Esophagus muscularis mucosa (tissue), 4 donors: ENCODE measurements at regions not wholly inside any gene's neighbourhood (a gene's known extent, or its start where the extent isn't known, plus 50 kb on each side); places are given as distances from the start of the nearest gene placed in this dataset.

Experiments
- DNase-seq: peaks from one replicate; pipeline ENCODE4 v3.0.0-alpha.2; 2017; ENCODE audit errors: extremely low spot score
- H3K27ac ChIP-seq, 4 donors: fragments of 200-600 bp; sonication (generic); replicated peaks in 1 of 4; 1 replicate in 3 of 4; 2 replicates in 1 of 4; pipeline ENCODE4 v1.5.1; 2016 to 2019; ENCODE audit warnings: mild to moderate bottlenecking in 1 of 4
- H3K27me3 ChIP-seq, 4 donors: fragments of 200-600 bp; sonication (generic); one replicate each; pipeline versions ENCODE4 v1.5.1 to v1.6.0; 2016 to 2019
- H3K36me3 ChIP-seq, 4 donors: fragments of 200-600 bp; sonication (generic); one replicate each; pipeline ENCODE4 v1.5.1; 2016 to 2019
- H3K4me1 ChIP-seq, 4 donors: fragments of 200-600 bp; sonication (generic); one replicate each; pipeline ENCODE4 v1.5.1; 2016 to 2019
- H3K4me3 ChIP-seq, 4 donors: fragments of 200-600 bp; sonication (generic); 1 replicate in 2 of 4; 2 replicates in 2 of 4; pipeline ENCODE4 v1.5.1; 2016 to 2019; ENCODE audit warnings: mild to moderate bottlenecking in 4 of 4, moderate library complexity in 1 of 4
- H3K9me3 ChIP-seq, 4 donors: fragments of 200-600 bp; sonication (generic); 1 replicate in 3 of 4; 2 replicates in 1 of 4; pipeline ENCODE4 v1.5.1; 2016 to 2019
- EP300 ChIP-seq: sonication (generic); formaldehyde crosslinking; IDR thresholded peaks from one replicate; pipeline ENCODE4 v1.6.1; 2017; ENCODE audit warnings: antibody characterized with exemption
- POLR2A ChIP-seq: fragments of 450-650 bp; IDR thresholded peaks from one replicate; pipeline ENCODE4 v1.6.1; 2017; ENCODE audit warnings: antibody characterized with exemption, moderate library complexity, mild to moderate bottlenecking, low read depth
- POLR2AphosphoS5 ChIP-seq, 2 donors: sonication (generic); formaldehyde crosslinking; IDR thresholded peaks; one replicate each; pipeline ENCODE4 v1.6.1; 2017; ENCODE audit warnings: antibody characterized with exemption in 2 of 2
- WGBS: methylation state at CpG from one replicate; pipeline ENCODE4 v1.1.5; 2018; 5-methylcytosine and 5-hydroxymethylcytosine counted together
- intact Hi-C: fragments of 100-400 bp; cut with DNase I; formaldehyde crosslinking; loops from one replicate; pipeline ENCODE4 v1.15.1; 2023
- TF ChIP-seq, protein P1 (sequence below), 3 experiments: fragments of 200-600 bp in 2 of 3; fragments of 450-650 bp in 1 of 3; sonication (generic) in 2 of 3; IDR thresholded peaks; one replicate each; pipeline ENCODE4 v1.5.1; 2017 to 2019; ENCODE audit warnings: antibody characterized with exemption in 3 of 3, mild to moderate bottlenecking in 2 of 3, moderate library complexity in 1 of 3

DNA sequence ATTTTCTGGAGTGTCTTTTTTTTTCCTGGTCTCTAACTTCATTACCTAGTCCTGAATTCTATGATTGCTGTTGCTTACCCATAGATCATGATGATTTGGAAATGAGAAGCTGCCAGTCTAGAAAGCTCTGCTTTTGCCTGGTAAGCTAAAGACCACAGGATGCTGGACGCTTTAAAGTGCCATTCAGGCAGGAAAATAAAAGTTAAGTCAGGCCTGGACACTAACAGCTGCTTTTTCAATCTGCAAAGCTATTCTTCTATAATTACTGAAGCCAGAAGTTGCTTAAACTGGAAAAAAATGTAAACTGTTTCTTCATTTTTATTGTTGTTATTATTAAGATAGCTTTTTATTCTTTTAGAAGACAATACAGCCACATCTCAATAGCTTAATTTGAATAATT lies 129.8 kb upstream of the SPACA1 start:
- no peaks in the 10 kb centered on the region for H3K4me1 ChIP-seq

DNA sequence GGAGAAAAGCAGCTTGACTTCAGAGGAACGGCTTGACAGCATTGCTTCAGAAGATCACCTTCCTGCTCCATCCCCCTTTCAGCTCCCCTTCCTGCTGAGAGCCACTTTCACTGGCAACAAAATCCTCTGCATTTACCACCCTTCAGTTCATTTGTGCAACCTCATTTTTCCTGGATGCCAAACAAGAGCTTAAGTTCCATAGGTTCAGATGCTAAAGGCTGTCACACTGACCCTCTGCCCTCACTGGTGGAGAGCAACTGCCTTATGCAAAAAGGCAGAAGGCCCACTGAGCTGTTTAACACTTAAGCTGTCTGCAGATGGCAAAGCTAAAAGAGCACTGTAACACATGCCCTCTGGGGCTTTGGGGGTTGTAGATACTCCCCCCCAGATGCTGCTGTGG lies 131.2 kb upstream of the SPACA1 start:
- no peaks in the 10 kb centered on the region for H3K4me1 ChIP-seq
- intact Hi-C loops, result no loop called here
- 100% methylated on average over 1 of the region's 1 CpG for WGBS
- H3K27me3 ChIP-seq, result no peaks in the 10 kb centered on the region
- DNase-seq, result no peak
- H3K4me3 ChIP-seq, result no peak overlapping the region
- H3K9me3 ChIP-seq, result peaks cover 0 to 5% (median 0%) of the 10 kb centered on the region in 4 donors
- TF ChIP-seq POLR2AphosphoS5 (IDR thresholded peaks at IDR 0.05) (no peak), POLR2A (no peak), EP300 (no peak)
- TF ChIP-seq, protein P1, sequence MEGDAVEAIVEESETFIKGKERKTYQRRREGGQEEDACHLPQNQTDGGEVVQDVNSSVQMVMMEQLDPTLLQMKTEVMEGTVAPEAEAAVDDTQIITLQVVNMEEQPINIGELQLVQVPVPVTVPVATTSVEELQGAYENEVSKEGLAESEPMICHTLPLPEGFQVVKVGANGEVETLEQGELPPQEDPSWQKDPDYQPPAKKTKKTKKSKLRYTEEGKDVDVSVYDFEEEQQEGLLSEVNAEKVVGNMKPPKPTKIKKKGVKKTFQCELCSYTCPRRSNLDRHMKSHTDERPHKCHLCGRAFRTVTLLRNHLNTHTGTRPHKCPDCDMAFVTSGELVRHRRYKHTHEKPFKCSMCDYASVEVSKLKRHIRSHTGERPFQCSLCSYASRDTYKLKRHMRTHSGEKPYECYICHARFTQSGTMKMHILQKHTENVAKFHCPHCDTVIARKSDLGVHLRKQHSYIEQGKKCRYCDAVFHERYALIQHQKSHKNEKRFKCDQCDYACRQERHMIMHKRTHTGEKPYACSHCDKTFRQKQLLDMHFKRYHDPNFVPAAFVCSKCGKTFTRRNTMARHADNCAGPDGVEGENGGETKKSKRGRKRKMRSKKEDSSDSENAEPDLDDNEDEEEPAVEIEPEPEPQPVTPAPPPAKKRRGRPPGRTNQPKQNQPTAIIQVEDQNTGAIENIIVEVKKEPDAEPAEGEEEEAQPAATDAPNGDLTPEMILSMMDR (IDR thresholded peaks at IDR 0.05), result no peak
- no peaks in the 10 kb centered on the region for H3K36me3 ChIP-seq
- H3K27ac ChIP-seq, result no peak overlapping the region

More for the DNA sequence above, 129.8 kb upstream of the SPACA1 start:
- 69% methylated on average over 1 of the region's 1 CpG for whole genome bisulfite sequencing
- DNase-seq, result no peak
- H3K27me3 ChIP-seq, result no peaks in the 10 kb centered on the region
- H3K27ac ChIP-seq, result no peak overlapping the region
- TF ChIP-seq EP300 (no peak), POLR2AphosphoS5 (IDR thresholded peaks at IDR 0.05) (no peak), POLR2A (no peak)
- TF ChIP-seq, protein P1 (IDR thresholded peaks at IDR 0.05), result no peak
- peaks cover 0 to 5% (median 0%) of the 10 kb centered on the region in 4 donors for H3K9me3 ChIP-seq
- intact Hi-C loops, result no loop called here
- no peak overlapping the region for H3K4me3 ChIP-seq
- H3K36me3 ChIP-seq, result no peaks in the 10 kb centered on the region

DNA sequence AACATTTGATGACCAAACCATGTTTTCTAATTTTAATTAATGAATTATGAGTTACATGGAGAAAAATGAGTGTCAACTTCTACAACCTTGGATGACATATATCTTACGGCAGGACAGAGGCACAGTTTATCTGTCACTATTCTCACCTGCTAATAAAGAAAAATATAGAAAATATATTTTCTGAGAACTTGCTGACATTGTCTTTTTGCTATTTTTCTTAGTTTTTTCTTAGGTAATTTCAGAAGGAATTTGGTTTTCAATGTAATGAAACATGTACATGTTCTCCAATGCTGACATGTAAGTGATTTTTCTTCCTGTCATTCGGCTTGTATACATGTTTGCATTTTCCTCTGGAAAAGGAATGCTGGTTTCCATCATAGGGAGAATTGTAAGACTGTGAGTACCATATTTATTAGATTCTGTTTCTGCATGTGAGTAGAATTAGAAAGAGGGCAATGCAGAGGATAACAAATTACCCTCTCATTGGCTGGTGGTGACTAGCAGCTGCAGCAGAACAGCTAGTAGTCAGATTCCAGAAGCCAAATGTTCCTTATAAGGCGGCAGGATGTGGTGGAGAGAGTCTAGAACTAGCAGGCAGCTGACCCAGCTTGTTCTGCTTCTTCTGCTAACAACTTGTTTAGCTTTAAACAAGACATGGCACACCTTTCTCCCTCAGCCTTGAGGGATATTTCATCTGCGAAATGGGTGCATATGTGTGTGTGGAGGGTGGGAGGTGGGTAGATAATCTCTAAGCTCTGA lies 132.8 kb upstream of the SPACA1 start:
- no peak overlapping the region for H3K27ac ChIP-seq
- H3K36me3 ChIP-seq, result no peaks in the 10 kb centered on the region
- no peaks in the 10 kb centered on the region for H3K4me1 ChIP-seq
- no peak for DNase-seq
- 92% methylated on average over 4 of the region's 4 CpGs for WGBS
- no peaks in the 10 kb centered on the region for H3K27me3 ChIP-seq
- peaks cover 0 to 5% (median 0%) of the 10 kb centered on the region in 4 donors for H3K9me3 ChIP-seq
- TF ChIP-seq, protein P1 (IDR thresholded peaks at IDR 0.05), result no peak
- TF ChIP-seq POLR2A (no peak), EP300 (no peak), POLR2AphosphoS5 (IDR thresholded peaks at IDR 0.05) (no peak)
- H3K4me3 ChIP-seq, result no peak overlapping the region
- intact Hi-C loops, result no loop called here

DNA sequence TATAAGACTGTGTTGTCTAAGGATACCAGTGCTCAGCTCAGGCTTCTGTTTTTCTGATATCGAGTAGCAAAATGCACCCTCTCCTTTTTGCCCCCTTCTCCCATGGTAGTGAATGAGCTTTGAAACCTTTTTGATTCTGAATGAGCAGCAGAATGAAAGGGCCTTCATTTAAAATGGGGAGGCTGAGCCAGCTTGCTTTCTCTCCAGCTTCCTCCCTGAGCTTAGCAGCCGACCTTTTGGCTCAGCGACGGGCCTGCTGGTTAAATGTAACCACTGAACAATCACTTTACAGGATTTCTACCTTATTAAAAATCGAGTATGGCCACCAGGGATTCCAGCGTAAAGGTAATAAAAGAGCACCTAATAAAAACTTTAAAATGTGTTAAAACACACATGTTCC lies 133.7 kb upstream of the SPACA1 start:
- H3K36me3 ChIP-seq, result no peaks in the 10 kb centered on the region
- no peaks in the 10 kb centered on the region for H3K27me3 ChIP-seq
- H3K4me1 ChIP-seq, result no peaks in the 10 kb centered on the region
- no peak overlapping the region for H3K27ac ChIP-seq
- no peak for DNase-seq
- 71% methylated on average over 6 of the region's 6 CpGs for WGBS
- intact Hi-C loops, result no loop called here
- TF ChIP-seq, protein P1 (IDR thresholded peaks at IDR 0.05), result no peak
- TF ChIP-seq POLR2AphosphoS5 (IDR thresholded peaks at IDR 0.05), result no peak
- peaks cover 0 to 5% (median 0%) of the 10 kb centered on the region in 4 donors for H3K9me3 ChIP-seq
- H3K4me3 ChIP-seq, result no peak overlapping the region

DNA sequence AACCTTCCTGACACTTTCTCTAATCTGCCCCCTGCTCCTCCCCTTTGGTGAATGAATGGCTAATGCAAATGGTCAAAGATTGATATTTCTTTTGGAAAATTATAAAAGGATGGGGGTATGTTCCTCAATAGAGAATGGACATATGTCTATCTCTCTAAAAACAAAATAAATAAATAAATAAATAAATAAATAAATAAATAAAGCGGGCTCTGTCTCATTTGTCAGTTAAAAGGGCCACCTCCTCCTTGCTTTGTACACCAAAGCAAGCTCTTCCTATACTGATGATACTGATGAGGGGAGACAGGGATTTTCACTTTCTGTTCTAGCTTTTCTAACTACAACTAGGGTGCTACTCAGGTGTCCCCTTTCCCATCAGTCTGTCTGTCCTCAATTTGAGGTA lies 135.5 kb upstream of the SPACA1 start:
- H3K4me1 ChIP-seq, result no peaks in the 10 kb centered on the region
- no peak overlapping the region for H3K4me3 ChIP-seq
- peaks cover 0 to 5% (median 0%) of the 10 kb centered on the region in 4 donors for H3K9me3 ChIP-seq
- TF ChIP-seq, protein P1 (IDR thresholded peaks at IDR 0.05), result no peak
- TF ChIP-seq POLR2AphosphoS5 (IDR thresholded peaks at IDR 0.05) (no peak), POLR2A (no peak), EP300 (no peak)
- intact Hi-C loops, result no loop called here
- DNase-seq, result no peak
- H3K27ac ChIP-seq, result no peak overlapping the region
- H3K27me3 ChIP-seq, result no peaks in the 10 kb centered on the region
- 94% methylated on average over 1 of the region's 1 CpG for WGBS
- H3K36me3 ChIP-seq, result no peaks in the 10 kb centered on the region
